ENCODE measurements at regions not wholly inside any gene's neighbourhood (a gene's known extent, or its start where the extent isn't known, plus 50 kb on each side); places are given as distances from the start of the nearest gene placed in this dataset.
"Not testable (repeated sequence)": the region's sequence is repeated elsewhere in the genome, so short reads cannot be mapped to it uniquely, and the experiment has no call there.

DNA sequence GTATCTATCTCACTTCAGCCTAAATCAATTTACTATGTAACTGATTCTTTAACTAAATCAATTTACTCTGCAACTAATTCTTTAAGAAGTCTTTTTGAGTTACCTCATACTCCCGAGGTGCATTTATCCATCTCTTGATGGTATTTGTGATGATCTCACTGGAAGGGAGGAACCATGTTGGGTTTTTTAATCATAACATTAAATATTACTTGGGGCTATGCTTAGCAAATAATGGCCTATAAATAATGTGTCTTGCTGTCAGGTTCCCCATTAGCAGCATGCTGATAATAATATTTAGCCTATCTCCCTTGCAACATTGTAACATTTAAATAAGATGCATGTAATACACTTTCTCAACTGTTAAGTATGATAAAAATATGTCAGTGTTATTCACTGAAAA is 411.3 kb downstream of the SLITRK1 start:
- DNase-seq (ENCODE audit: low read depth in 2 of 2), result no peak

DNA sequence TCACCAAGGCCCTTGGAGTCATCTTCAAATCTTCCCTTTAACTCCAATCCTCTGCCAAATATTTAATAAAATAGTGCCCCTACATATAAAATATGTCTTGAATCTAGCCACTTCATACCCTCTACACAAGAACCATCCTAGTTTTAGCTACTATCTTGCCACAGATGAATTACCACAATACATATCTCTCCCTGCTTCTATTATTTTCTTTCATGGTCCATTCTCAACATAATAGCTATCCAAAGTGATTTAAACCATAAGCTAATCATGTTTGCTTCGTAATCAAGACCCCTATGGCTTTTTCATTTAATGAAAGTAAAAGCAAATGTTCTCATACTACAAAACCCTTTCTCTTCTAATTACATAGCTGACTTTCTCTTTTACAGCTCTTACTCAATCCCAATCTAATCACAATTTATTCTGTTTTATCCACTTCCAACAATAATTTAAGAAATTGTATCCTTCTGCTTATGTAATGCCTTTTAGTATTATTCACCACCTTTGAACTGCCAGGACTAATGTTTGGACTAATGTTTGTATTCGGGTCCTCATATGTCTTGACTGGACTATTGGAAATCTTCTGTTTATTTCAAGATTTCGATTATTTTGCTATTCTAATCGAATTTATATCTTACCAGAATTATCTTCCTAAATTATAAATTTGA is 412.0 kb downstream of the SLITRK1 start:
- DNase-seq (ENCODE audit: low read depth in 2 of 2), result no peak

DNA sequence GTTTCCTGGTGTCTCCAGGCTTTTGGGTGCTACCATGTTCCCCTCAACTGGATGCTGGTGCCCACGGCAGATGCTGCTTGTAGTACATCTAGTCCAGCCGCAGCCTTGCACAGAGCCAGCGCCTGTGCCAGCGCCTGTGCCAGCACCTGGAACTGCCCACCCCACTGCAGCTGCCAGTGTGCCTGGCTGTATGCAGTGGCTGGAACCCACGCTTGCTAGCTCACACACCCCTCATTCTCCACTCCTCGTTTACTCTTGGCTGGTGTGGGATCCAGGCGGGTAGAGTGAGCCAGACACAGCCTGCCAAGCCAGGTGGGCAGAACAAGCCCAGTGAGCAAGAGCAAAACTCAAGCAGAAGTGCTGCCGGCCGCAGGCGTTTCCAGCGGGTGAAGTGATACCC is 428.6 kb downstream of the SLITRK1 start:
- DNase-seq (ENCODE audit: low read depth in 2 of 2), result no peak

DNA sequence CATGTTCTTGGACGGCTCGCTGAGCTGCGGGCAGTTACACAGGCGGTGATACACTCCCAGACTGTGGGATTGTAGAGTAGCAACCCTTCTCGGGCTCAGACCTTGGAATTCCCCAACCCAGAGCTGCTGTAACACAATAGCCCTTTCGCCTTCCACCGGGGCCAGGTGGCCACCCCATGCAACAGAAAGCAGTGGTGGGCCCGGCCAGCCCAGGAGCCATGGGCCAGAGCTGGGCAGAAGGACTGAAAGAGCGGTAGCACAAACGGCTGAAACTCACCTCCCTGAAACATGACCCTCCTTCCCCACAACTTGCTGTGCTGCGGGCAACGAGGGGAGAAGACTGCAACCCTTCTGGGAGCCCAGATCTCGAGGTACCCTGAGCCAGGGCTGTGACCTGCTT is 429.0 kb downstream of the SLITRK1 start:
- no peak for DNase-seq (ENCODE audit: low read depth in 2 of 2)

DNA sequence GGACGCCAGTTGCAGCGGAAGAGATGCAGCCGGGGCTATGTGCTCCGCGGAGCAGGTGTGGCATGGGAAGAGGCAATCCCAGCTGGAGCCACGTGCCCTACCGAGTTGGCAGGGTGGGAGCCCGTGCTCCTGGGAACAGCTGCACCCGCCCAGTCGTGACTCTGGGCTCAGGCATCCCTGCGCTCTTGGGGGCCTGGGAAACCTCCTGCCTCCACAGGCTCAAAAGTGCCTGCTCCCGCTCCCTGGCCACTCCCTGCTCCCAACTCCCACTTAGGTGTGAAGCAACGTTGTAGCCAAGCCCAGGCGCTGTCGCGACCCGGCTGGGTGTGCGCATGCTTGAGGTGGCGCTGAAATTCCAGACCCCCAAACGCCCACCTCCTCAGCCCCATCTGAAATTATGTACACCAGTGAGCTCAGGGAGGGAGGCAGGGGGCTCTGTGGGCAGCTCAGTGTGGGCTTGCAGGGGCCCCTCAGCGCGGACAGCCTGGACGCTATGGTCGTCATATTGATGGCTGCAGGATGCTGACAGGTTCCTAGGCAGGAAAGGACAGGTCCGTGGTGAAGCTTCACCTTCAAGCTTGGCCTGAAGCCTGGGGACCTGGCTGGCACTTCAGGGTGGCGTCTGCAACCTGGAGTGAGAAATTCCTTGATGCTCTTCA is 429.9 kb downstream of the SLITRK1 start:
- DNase-seq (ENCODE audit: low read depth in 2 of 2), result no peak

DNA sequence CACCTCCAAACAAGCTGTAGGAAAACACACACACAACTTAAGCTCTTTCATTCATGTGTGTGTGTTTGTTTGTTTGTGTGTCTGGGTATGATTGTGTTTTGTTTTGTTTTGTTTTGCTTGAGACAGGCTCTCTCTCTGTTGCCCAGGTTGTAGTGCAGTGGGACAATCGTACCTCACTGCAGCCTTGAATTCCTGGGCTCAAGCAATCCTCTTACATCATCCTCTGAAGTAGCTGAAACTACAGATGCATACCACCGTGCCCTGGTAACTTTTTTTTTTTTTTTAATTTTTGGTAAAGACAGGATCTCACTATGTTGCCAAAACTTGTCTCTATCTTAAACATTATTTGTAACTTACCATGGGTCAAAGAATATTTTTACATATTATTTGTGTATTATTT is 431.7 kb downstream of the SLITRK1 start:
- no peak for DNase-seq (ENCODE audit: low read depth in 2 of 2)

DNA sequence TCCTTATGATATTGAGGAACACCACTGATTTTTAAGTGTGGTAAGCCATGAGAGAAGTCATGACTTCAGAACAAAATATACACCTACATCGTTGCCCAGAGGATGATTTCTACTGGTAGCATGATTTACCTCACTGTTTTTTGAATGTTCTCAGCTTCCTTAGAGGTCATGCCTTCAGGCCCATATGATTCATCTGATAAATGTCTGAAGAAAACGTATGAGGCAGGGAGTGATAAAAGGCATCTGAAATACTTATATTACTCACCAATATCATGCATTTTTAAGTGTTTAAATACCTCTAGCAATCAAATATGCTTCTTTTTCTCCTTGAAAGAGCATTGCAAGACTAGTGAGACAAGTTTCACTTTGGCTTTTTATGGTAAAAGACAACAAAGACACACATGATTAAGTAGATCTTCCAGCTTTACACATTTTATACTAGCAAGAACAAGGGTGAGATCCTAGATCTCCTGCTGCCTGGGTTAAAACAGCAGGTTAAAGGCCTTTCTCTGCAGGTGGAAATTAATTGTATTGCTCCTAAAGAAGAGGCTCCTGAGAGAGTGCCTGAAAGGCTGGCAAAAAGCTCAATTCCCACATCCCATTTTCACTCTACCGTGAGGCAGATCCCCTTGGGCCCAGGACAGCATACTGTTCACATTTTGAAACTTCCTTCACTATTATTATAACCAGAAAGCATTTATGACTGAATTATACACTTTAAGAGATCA is 432.4 kb downstream of the SLITRK1 start:
- DNase-seq (ENCODE audit: low read depth in 2 of 2), result no peak

DNA sequence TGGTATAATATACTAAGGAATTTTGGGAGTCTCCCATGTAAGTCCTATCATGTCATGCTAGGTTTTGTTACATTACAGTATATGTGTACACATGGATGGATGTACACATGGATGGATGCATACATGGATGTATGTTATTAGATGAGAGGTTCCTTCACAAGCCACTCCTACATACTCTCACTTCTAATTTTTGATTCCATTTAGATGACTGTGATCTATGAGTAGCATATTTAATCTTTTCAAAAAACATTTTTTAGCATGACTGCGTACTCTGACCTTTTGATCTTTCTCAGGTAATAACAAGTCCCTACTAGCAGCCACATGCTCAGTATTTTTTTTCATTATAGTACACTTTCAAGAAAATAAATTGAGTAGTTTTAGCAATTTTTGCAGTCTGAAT is 441.8 kb downstream of the SLITRK1 start:
- no peak for DNase-seq (ENCODE audit: low read depth in 2 of 2)

DNA sequence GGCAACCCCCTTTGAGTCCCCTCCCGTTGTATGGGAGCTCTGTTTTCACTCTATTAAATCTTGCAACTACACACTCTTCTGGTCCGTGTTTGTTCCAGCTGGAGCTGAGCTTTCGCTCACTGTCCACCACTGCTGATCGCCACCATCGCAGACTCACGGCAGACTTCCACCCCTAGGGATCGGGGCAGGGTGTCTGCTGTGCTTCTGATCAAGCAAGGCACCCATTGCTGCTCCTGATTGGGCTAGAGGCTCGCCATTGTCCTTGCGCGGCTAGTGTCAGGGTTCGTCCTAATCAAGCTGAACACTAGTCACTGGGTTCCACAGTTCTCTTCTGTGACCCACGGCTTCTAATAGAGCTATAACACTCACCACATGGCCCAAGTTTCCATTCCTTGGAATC is 442.8 kb downstream of the SLITRK1 start:
- DNase-seq (ENCODE audit: low read depth in 2 of 2), result not testable (repeated sequence)

DNA sequence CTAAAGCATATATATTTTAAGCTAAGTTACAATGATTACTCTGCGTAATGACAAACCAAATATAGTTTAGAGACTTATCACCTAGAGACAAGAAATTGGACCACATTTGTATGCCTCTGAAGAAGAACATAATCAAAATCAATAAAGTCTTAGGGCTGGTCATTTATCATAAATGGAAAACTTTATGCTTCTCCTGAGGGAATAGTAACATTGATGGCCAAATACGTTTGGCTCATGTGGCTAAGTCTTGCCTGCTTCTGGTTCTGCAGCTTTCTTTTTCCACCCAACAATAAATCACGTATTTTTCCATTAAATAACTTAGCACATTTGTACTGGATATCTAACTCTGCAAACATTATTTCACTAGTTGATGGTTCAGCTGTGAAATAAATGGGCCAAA is 458.4 kb downstream of the SLITRK1 start:
- DNase-seq (ENCODE audit: low read depth in 2 of 2), result no peak

DNA sequence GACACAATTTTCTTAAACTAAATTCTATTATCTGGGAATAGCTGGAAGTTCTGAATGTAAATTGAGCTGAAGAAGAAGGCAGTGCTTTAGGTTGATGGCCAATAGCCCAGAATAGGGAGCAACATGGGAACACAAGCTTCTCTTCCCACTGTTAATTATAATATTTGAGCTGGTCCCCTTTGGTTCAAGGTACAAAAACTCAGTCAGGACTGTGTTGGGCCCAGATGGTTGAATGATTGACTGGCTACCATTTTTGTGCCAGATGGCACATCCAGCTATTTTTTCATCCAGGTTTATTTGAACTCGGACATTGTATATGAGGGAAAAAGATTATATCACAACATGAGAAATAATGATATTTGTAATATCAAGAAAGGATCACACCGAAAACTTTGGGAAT is 458.9 kb downstream of the SLITRK1 start:
- DNase-seq (ENCODE audit: low read depth in 2 of 2), result no peak

DNA sequence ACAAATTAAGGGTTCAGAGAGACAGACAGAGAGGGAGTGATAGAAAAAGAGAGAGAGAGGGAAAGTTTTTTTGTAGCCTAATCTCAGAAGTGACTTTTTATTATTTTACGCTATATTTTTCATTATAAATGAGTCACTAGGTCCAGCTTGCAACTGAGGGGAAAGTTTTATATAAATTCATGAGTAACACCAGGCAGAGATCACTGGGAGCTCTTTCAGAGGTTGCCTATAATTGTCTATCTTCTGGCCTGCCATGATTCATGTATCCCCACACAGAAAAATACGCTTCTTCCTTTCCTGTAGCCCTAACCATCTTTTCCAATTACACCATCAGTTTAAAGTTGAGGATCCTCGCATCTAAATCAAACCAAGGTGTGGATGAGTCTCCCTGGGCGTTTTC is 467.9 kb downstream of the SLITRK1 start:
- no peak for DNase-seq (ENCODE audit: low read depth in 2 of 2)

DNA sequence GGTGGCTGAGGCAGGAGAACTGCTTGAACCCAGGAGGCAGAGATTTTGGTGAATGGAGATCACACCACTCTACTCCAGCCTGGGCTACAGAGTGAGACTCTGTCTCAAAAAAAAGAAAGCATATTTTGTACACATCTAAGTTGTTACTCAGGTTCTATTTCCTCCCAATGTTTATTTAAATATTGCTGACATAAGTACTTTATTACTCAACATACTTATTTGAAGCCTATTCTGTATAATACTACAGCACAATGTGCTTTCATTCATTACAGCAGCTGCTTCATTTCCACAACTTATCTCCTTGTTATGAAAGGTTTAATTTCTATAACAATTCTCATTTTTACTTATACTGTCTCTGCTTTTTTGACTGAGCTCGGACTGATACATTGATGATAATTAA is 495.7 kb downstream of the SLITRK1 start:
- no peak for DNase-seq (ENCODE audit: low read depth in 2 of 2)

DNA sequence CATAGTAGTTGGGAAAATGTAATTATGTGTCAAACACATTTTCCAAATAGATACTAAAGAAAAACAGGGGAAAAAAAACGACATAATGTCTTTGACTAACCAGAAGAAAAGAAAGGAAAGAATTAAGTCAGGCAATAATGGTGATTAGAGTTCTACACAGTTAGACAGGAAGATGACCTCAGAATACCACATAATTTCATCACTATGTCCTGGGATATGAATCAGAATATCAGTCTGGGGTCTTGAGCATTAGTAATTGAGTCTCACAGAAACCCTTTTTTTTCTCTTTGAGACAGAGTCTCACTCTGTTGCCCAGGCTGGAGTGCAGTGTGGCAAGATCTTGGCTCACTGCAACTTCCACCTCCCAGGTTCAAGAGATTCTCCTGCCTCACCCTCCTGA is 503.4 kb downstream of the SLITRK1 start:
- no peak for DNase-seq (ENCODE audit: low read depth in 2 of 2)

DNA sequence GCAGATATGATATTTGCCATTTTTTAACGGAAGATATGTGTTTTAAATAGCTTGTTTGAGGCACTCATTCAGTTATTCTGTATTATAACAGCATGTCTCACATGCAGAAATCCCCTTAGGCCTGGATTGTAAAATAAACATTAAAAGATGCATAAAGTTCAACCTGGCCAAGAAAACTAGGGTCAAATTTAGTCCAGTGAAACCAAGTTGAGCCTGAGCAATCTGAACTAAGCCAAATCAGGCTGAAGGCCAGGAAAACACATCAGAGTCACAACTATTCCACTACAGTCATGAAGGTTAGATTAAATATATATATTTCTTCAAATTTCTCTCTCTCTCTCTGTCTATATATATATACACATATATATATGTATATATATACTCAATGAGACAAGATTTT is 504.8 kb downstream of the SLITRK1 start:
- DNase-seq (ENCODE audit: low read depth in 2 of 2), result no peak

DNA sequence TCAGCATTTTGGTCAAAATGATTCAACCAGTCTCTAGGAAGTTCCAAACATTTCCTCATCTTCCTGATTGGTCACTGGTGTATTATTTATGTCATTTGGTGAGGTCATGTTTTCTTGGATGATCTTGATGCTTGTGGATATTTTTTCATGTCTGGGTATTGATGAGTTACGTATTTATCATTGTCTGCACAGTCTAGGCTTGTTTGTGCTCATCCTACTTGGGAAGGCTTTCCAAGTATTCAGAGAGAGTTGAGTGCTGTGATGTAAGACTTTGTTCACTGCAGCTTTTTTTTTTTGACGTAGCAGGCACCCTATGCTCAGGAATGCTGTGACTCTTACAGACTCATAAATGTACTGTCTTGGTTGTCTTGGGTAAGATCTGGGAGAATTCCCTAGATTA is 509.5 kb downstream of the SLITRK1 start:
- DNase-seq (ENCODE audit: low read depth in 2 of 2), result no peak

DNA sequence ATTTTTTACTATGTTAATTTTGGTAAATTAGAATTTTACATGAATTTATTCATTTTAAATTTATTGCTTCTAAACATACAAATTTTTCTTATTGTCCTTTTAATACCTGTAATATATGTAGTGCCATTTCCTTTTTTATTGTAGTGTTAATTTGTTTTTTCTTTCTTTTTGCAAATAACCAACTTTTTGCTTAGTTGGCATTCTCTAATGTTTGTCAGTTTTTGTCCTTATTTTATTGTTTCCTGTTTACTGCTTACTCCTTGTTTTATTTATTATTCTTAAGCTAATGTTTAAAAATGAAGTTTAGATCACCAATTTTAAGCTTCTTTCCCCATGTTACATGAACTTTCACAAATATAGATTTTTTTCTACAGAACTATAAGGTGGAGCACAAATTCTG is 516.6 kb downstream of the SLITRK1 start:
- no peak for DNase-seq (ENCODE audit: low read depth in 2 of 2)

DNA sequence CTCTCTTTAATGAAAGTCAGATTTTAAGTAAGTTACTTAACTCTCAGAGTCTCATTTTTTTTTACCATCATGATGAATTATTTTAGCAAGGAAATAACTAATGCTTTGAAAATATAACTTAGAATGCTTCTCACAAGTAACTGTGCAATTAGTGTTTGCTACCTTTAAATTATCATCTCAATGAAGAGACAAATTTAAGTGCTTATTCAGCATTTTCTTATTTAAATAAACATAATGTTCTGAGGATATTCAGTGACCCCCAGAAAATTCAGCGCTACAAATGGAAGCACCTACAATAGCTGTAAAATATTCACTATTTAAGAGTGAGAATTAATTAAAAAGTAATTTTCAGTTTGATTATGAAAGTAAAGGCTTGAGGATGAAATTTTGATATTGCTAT is 527.2 kb downstream of the SLITRK1 start:
- no peak for DNase-seq (ENCODE audit: low read depth in 2 of 2)

DNA sequence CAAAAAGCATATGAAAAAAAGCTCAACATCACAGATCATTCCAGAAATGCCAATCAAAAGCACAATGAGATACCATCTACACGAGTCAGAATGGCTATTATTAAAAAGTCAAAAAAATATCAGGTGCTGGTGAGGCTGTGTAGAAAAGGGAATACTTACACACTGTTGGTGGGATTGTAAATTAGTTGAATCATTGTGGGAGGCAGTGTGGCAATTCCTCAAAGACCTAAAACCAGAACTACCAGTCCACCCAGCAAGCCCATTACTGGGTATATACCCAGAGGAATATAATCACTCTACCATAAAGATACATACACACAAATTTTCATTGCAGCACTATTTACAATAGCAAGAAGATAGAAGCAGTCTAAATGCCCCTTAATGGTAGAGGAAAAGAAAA is 529.9 kb downstream of the SLITRK1 start:
- DNase-seq (ENCODE audit: low read depth in 2 of 2), result no peak

DNA sequence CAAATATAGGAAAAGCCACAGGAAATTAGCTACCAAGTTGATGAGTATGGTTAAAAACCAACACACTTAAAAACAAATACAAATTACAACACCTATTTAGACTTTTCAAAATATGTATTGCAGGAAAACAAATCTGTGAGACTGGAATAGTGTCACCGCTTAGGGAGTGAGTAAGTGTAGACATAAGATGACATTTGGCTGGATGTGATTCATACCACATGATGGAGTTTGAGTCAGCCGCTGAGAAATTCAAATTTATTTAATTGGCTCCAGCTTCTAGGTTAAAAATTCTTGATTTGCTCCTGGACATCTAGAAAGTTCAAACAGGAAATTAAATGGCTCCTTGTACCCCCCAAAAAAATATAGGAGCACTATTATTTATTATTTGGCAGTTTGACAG is 531.7 kb downstream of the SLITRK1 start:
- DNase-seq (ENCODE audit: low read depth in 2 of 2), result no peak

DNA sequence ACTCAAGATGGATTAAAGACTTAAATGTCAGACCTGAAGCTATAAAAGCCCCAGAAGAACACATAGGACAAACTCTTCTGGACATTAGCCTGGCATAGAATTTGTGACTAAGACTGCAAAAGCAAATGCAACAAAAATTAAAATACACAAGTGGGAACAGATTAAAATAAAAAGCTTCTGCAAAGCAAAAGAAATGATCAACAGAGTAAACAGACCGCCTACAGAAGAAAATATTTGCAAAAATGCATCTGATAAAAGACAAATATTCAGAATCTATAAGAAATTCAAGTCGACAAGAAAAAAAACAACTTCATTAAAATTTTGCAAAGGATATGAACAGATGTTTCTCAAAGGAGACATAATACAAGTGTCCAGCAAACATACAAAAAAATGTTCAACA is 537.8 kb downstream of the SLITRK1 start:
- no peak for DNase-seq (ENCODE audit: low read depth in 2 of 2)

DNA sequence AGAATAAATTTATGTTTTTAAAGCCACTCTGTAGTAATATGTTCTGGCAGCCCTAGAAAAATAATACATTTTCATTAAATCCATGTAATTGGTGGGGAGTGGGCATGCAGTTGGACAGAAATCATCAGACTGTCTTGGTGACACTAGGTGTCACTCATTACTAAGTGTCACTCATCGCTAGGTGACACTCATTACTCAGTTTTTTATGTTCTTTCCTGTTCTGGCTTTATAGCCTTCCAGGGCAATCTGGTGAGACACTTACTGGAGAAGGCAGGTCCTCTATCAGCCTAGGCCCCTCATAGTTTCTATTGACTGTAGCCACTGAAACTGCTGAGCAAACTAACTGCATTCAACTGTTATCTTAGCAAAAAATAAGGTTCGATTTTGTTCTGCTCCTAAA is 542.1 kb downstream of the SLITRK1 start:
- no peak for DNase-seq (ENCODE audit: low read depth in 2 of 2)

All from stimulated activated CD4-positive, alpha-beta T cell treated with anti-CD3 and anti-CD28 coated beads, Interleukin-4, amount 100 ng/mL, for 48 hours (primary cell).